Naive thymus-derived CD4-positive, alpha-beta T cell (primary cell): ENCODE measurements at regions not wholly inside any gene's neighbourhood (a gene's known extent, or its start where the extent isn't known, plus 50 kb on each side); places are given as distances from the start of the nearest gene placed in this dataset.
"Not testable (repeated sequence)": the region's sequence is repeated elsewhere in the genome, so short reads cannot be mapped to it uniquely, and the experiment has no call there.

Source experiments
- ATAC-seq: fragments of 150-1000 bp; cut with Tn5 transposase; 2 replicates; pipeline ENCODE4 v1.10.0; 2021; ENCODE audit warnings: mild to moderate bottlenecking, moderate library complexity
- CTCF ChIA-PET: fragments of 350-600 bp; sonication (Branson Sonifier 250); formaldehyde crosslinking; loops from one replicate; lab custom pipeline; 2021; ENCODE audit warnings: antibody characterized with exemption; lab: Charles Lee
- POLR2A ChIA-PET: fragments of 350-600 bp; sonication (Branson Sonifier 250); formaldehyde crosslinking; loops from one replicate; lab custom pipeline; 2021; ENCODE audit warnings: antibody characterized with exemption, inconsistent platforms; lab: Charles Lee
- DNase-seq, 9 donors: peaks; one replicate each; pipeline versions ENCODE4 v3.0.0 to v3.0.0-alpha.2; 2020 to 2022; ENCODE audit warnings: mixed read lengths in 1 of 9
- H3K27ac ChIP-seq: one replicate; pipeline ENCODE4 v1.7.0; 2013; ENCODE audit warnings: mild to moderate bottlenecking, low read depth, low read length, moderate library complexity
- H3K27me3 ChIP-seq, 2 donors: one replicate each; pipeline ENCODE4 v1.7.0; 2013; ENCODE audit warnings: low read length in 2 of 2, mild to moderate bottlenecking in 2 of 2, moderate library complexity in 2 of 2; ENCODE audit not compliant: control insufficient read depth in 2 of 2, insufficient read depth in 2 of 2
- H3K36me3 ChIP-seq, 3 experiments: 1 replicate in 2 of 3; 2 replicates in 1 of 3; pipeline ENCODE4 v1.7.0; 2013; ENCODE audit warnings: low read length in 3 of 3, mild to moderate bottlenecking in 3 of 3, moderate library complexity in 1 of 3; ENCODE audit not compliant: insufficient read depth in 3 of 3, control insufficient read depth in 2 of 3
- H3K4me1 ChIP-seq, 2 donors: one replicate each; pipeline ENCODE4 v1.7.0; 2013; ENCODE audit warnings: low read length in 2 of 2, mild to moderate bottlenecking in 2 of 2, moderate library complexity in 1 of 2; ENCODE audit not compliant: control insufficient read depth in 2 of 2, insufficient read depth in 2 of 2
- H3K4me3 ChIP-seq: 2 replicates; pipeline ENCODE4 v1.7.0; 2013; ENCODE audit warnings: mild to moderate bottlenecking, low read length
- H3K9me3 ChIP-seq, 3 experiments: 1 replicate in 2 of 3; 2 replicates in 1 of 3; pipeline ENCODE4 v1.7.0; 2013; ENCODE audit warnings: low read length in 3 of 3; ENCODE audit not compliant: control insufficient read depth in 2 of 3
- H3K27ac Mint-ChIP-seq, 9 donors: one replicate each; pipeline ENCODE4 v1.8.0; 2020 to 2022; ENCODE audit warnings: mixed read lengths in 9 of 9, mild to moderate bottlenecking in 8 of 9, moderate library complexity in 5 of 9, inconsistent platforms in 2 of 9
- H3K27me3 Mint-ChIP-seq, 5 donors: one replicate each; pipeline ENCODE4 v1.8.0; 2021 to 2022; ENCODE audit warnings: mixed read lengths in 5 of 5, mild to moderate bottlenecking in 1 of 5
- H3K36me3 Mint-ChIP-seq, 5 donors: one replicate each; pipeline ENCODE4 v1.8.0; 2020 to 2022; ENCODE audit warnings: mixed read lengths in 5 of 5, mild to moderate bottlenecking in 3 of 5, inconsistent platforms in 1 of 5
- H3K4me1 Mint-ChIP-seq, 7 donors: one replicate each; pipeline ENCODE4 v1.8.0; 2020 to 2022; ENCODE audit warnings: mixed read lengths in 7 of 7, mild to moderate bottlenecking in 3 of 7, inconsistent platforms in 1 of 7
- H3K4me3 Mint-ChIP-seq, 10 donors: one replicate each; pipeline ENCODE4 v1.8.0; 2020 to 2022; ENCODE audit warnings: mild to moderate bottlenecking in 10 of 10, mixed read lengths in 10 of 10, moderate library complexity in 6 of 10, inconsistent platforms in 2 of 10
- H3K9me3 Mint-ChIP-seq, 11 donors: one replicate each; pipeline ENCODE4 v1.8.0; 2020 to 2022; ENCODE audit warnings: mixed read lengths in 11 of 11, mild to moderate bottlenecking in 4 of 11, inconsistent platforms in 1 of 11, moderate library complexity in 1 of 11
- intact Hi-C, 2 donors: fragments of 100-400 bp; cut with micrococcal nuclease; formaldehyde crosslinking; loops; one replicate each; pipeline ENCODE4 v1.15.1; 2023

DNA sequence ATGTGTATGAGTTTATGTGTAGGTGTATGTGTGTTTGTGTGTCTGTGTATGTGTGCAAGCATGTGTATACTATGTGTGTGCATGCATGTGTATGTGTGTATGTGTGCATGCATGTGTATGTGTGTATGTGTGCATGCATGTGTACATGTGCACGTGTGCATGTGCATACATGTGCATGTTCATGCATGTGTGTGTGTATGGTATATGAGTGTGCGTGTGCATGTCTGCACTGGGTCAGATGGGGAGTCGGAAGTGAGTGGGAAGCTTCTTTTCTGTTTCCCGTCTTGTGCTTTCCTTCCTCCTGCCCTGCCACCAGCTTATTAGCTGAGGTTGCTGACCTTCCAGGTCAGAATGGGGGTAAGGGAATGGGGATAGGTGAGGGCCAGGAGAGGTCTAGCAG lies 174.7 kb downstream of the MAP2K4 start:
- ChIA-PET POLR2A (no interaction called here), CTCF (no interaction called here)
- DNase-seq (no peak), ATAC-seq (no peak)
- Histone ChIP-seq H3K27me3 (no peaks in the 10 kb centered on the region), H3K9me3 (no peaks in the 10 kb centered on the region), H3K4me3 (no peak overlapping the region), H3K27ac (no peak overlapping the region), H3K4me1 (no peaks in the 10 kb centered on the region), H3K36me3 (no peaks in the 10 kb centered on the region)
- H3K4me1 Mint-ChIP-seq: no peaks in the 10 kb centered on the region
- intact Hi-C loops: no loop called here
- H3K9me3 Mint-ChIP-seq: peaks cover 0 to 4% (median 1%) of the 10 kb centered on the region in 11 donors
- no peak overlapping the region for H3K4me3 Mint-ChIP-seq
- no peak overlapping the region for H3K27ac Mint-ChIP-seq
- H3K36me3 Mint-ChIP-seq: no peaks in the 10 kb centered on the region
- H3K27me3 Mint-ChIP-seq: peaks cover 0 to 16% (median 4%) of the 10 kb centered on the region in 5 donors

DNA sequence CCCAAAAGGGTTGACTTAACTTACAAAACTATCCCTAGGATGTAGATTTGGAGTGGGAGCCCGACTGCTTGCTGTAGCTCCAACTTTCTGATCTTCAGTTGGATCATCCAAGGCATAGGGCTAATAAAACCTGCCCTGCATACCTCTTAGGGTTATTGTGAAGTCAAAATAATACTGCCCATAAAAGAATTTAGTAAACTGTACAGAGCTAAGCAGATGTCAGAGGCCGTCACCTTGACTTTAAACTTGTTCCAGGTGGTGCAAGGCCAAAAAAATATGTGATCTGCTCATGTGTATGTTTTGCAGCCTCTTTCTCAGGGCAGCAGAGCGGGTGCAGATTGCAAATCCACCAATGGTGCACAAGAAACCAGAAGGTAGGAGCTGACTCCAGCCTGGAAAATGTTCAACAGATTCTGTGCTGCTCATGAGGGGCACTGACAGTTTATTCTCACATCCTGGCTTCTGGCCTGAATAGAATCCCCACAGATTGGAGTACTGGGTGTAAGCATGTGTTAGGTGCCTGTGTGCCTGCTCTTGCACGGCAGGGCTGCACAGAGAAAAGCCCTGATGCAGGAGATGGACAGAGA lies 180.7 kb downstream of the MAP2K4 start:
- H3K4me1 Mint-ChIP-seq: no peaks in the 10 kb centered on the region
- Histone ChIP-seq H3K9me3 (no peaks in the 10 kb centered on the region), H3K27ac (no peak overlapping the region), H3K36me3 (no peaks in the 10 kb centered on the region), H3K4me3 (no peak overlapping the region), H3K4me1 (no peaks in the 10 kb centered on the region), H3K27me3 (no peaks in the 10 kb centered on the region)
- ChIA-PET POLR2A (no interaction called here), CTCF (no interaction called here)
- no peak for ATAC-seq
- no peak overlapping the region for H3K27ac Mint-ChIP-seq
- DNase-seq: no peak
- H3K9me3 Mint-ChIP-seq: peaks cover 0 to 7% (median 0%) of the 10 kb centered on the region in 11 donors
- H3K36me3 Mint-ChIP-seq: no peaks in the 10 kb centered on the region
- no peak overlapping the region for H3K4me3 Mint-ChIP-seq
- peaks cover 0 to 7% (median 0%) of the 10 kb centered on the region in 5 donors for H3K27me3 Mint-ChIP-seq
- intact Hi-C loops: no loop called here

DNA sequence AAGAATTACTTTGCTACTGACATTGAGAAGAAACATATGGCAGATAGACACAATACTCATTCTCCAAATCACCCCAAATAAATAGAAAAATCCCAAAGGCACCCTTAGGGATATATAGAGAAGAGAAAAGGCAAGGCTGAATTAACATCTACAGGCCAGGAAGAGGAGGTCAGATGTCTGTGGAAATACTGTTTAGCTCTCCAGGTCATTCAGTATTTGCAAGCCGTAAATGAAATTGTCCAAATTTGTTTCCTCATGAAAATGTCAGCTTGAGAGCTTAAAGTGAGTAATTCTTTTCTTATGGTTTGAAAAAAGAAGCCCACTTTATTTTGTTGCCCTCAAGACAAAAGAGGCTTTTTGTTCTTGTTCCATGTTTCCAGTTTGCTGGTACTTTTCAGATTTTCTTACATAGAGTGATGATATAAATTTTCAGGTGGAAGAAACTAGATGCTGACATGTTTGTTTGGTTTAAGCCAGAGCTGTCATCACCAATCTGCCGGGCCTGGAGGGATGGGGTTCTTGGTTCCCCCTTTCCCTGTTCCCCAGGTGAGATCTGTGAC lies 189.0 kb downstream of the MAP2K4 start:
- peaks cover 0 to 2% (median 0%) of the 10 kb centered on the region in 7 donors for H3K4me1 Mint-ChIP-seq
- Histone ChIP-seq H3K9me3 (no peaks in the 10 kb centered on the region), H3K4me3 (no peak overlapping the region), H3K4me1 (no peaks in the 10 kb centered on the region), H3K27me3 (no peaks in the 10 kb centered on the region), H3K27ac (no peak overlapping the region), H3K36me3 (no peaks in the 10 kb centered on the region)
- no peak overlapping the region for H3K27ac Mint-ChIP-seq
- POLR2A ChIA-PET: no interaction called here
- no peaks in the 10 kb centered on the region for H3K36me3 Mint-ChIP-seq
- intact Hi-C loops: no loop called here
- no peak overlapping the region for H3K4me3 Mint-ChIP-seq
- no peak for DNase-seq
- H3K27me3 Mint-ChIP-seq: peaks cover 0 to 18% (median 5%) of the 10 kb centered on the region in 5 donors
- CTCF ChIA-PET: no interaction called here
- H3K9me3 Mint-ChIP-seq: peaks cover 0 to 2% (median 0%) of the 10 kb centered on the region in 11 donors
- ATAC-seq: no peak

DNA sequence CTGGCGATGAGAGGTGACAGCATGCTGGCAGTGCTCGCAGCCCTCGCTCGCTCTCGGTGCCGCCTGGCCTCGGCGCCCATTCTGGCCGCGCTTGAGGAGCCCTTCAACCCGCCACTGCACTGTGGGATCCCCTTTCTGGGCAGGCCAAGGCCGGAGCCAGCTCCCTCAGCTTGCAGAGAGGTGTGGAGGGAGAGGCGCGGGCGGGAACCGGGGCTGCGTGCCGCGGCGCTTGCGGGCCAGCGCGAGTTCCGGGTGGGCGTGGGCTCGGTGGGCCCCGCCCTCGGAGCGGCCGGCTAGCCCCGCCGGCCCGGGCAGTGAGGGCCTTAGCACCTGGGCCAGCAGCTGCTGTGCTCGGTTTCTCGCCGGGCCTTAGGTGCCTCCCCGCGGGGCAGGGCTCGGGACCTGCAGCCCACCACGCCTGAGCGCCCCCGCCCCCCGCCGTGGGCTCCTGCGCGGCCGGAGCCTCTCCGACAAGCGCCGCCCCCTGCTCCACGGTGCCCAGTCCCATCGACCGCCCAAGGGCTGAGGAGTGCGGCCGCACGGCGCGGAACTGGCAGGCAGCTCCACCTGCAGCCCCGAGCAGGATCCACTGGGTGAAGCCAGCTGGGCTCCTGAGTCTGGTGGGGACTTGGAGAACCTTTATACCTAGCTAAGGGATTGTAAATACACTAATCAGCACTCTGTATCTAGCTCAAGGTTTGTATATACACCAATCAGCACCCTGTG lies 200.2 kb downstream of the MAP2K4 start:
- DNase-seq, H3K27me3 ChIP-seq, H3K4me3 ChIP-seq, ATAC-seq, H3K36me3 Mint-ChIP-seq, CTCF ChIA-PET, H3K9me3 ChIP-seq, intact Hi-C loops, H3K27ac ChIP-seq, H3K4me3 Mint-ChIP-seq, H3K27ac Mint-ChIP-seq, H3K36me3 ChIP-seq, H3K4me1 Mint-ChIP-seq, POLR2A ChIA-PET, H3K4me1 ChIP-seq: not testable (repeated sequence)
- H3K9me3 Mint-ChIP-seq: peaks cover 0 to 20% (median 6%) of the 10 kb centered on the region in 11 donors
- H3K27me3 Mint-ChIP-seq: peaks cover 0 to 13% (median 11%) of the 10 kb centered on the region in 5 donors

DNA sequence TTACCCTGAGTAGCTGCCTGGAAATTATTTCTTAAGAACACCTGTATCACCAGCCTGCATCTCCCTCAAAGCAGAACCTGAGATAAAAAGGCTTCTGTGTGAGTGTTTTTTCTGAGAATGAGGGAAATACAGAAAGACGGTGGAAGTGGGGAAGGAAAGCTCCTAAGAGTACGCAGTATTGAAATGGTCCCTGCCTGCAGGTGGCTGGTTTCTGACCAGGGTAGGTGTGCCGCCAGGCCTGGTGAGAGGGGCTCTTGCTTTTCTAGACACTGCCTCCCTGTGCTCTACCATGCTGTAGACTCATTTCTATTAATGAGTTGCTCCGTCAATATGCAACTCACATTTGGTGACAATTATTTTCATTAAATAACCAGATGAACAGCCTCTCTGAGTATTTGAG lies 201.7 kb downstream of the MAP2K4 start:
- no peak overlapping the region for H3K4me3 Mint-ChIP-seq
- POLR2A ChIA-PET: no interaction called here
- ATAC-seq: no peak

DNA sequence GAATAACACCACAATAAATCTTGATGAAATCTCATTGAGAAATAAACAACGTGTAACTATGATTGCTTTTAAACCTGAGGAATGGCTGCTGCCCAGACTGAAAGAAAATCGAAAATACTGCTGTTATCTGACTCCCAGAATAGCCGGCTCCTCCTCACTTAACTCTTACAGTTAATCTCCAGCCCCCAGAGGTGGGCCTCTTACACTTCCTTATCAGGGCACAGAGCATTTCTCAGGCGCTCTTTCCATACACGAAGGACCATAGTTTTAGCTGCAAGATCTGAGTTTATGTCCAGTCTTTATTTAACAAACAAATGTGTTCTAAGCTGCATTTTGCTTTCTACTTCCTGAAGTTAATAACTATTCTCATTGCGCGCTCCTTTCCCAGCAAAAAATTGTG lies 206.9 kb downstream of the MAP2K4 start:
- ChIA-PET POLR2A (no interaction called here), CTCF (no interaction called here)
- ATAC-seq: no peak
- Histone ChIP-seq H3K36me3 (no peaks in the 10 kb centered on the region), H3K9me3 (no peaks in the 10 kb centered on the region), H3K4me1 (no peaks in the 10 kb centered on the region), H3K4me3 (no peak overlapping the region), H3K27ac (no peak overlapping the region), H3K27me3 (no peaks in the 10 kb centered on the region)
- no peak overlapping the region for H3K27ac Mint-ChIP-seq
- H3K27me3 Mint-ChIP-seq: peaks cover 0 to 23% (median 6%) of the 10 kb centered on the region in 5 donors
- H3K4me1 Mint-ChIP-seq: no peaks in the 10 kb centered on the region
- intact Hi-C loops: no loop called here
- H3K9me3 Mint-ChIP-seq: peaks cover 0 to 8% (median 3%) of the 10 kb centered on the region in 11 donors
- DNase-seq: no peak
- H3K36me3 Mint-ChIP-seq: no peaks in the 10 kb centered on the region
- no peak overlapping the region for H3K4me3 Mint-ChIP-seq

More for the DNA sequence above, 201.7 kb downstream of the MAP2K4 start:
- H3K4me3 ChIP-seq: no peak overlapping the region
- H3K36me3 ChIP-seq: no peaks in the 10 kb centered on the region
- H3K27me3 Mint-ChIP-seq: peaks cover 0 to 14% (median 12%) of the 10 kb centered on the region in 5 donors
- no peaks in the 10 kb centered on the region for H3K9me3 ChIP-seq
- no peak overlapping the region for H3K27ac Mint-ChIP-seq
- no peaks in the 10 kb centered on the region for H3K27me3 ChIP-seq
- H3K36me3 Mint-ChIP-seq: no peaks in the 10 kb centered on the region
- no peak for DNase-seq
- H3K4me1 ChIP-seq: no peaks in the 10 kb centered on the region
- no peaks in the 10 kb centered on the region for H3K4me1 Mint-ChIP-seq
- H3K9me3 Mint-ChIP-seq: peaks cover 1 to 20% (median 6%) of the 10 kb centered on the region in 11 donors
- no peak overlapping the region for H3K27ac ChIP-seq
- intact Hi-C loops: no loop called here
- CTCF ChIA-PET: no interaction called here
